ENCODE measurements at regions not wholly inside any gene's neighbourhood (a gene's known extent, or its start where the extent isn't known, plus 50 kb on each side); places are given as distances from the start of the nearest gene placed in this dataset.

DNA sequence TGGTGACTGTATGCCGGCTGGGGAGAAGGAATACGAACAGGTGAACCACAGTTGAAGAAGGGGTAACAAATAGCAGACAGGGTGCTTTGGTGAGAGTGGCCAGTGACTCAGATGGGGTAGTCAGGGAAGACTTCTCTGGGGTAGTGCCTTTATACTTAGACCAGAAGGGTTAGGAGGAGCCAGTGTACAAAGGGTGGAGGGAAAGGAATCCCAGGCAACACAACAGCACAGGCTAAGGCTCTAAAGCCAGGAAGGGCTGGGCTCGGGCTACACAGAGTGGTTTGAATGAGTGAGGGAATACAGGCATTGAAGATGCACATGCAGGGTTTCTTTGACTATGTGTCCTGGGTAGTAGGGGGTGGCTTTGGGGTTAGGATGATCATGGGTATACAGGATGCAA is 70.6 kb upstream of the CXCL14 start:
- TF ChIP-seq, protein P1, sequence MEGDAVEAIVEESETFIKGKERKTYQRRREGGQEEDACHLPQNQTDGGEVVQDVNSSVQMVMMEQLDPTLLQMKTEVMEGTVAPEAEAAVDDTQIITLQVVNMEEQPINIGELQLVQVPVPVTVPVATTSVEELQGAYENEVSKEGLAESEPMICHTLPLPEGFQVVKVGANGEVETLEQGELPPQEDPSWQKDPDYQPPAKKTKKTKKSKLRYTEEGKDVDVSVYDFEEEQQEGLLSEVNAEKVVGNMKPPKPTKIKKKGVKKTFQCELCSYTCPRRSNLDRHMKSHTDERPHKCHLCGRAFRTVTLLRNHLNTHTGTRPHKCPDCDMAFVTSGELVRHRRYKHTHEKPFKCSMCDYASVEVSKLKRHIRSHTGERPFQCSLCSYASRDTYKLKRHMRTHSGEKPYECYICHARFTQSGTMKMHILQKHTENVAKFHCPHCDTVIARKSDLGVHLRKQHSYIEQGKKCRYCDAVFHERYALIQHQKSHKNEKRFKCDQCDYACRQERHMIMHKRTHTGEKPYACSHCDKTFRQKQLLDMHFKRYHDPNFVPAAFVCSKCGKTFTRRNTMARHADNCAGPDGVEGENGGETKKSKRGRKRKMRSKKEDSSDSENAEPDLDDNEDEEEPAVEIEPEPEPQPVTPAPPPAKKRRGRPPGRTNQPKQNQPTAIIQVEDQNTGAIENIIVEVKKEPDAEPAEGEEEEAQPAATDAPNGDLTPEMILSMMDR (IDR thresholded peaks at IDR 0.05; ENCODE audit: poor library complexity, severe bottlenecking), result no peak
- TF ChIP-seq REST (IDR thresholded peaks at IDR 0.05; ENCODE audit: borderline replicate concordance) (no peak), EZH2 (IDR thresholded peaks at IDR 0.05; ENCODE audit: borderline replicate concordance, insufficient read depth, low read length, poor library complexity, severe bottlenecking) (no peak), MXI1 (conservative IDR thresholded peaks at IDR 0.05; ENCODE audit: poor library complexity, severe bottlenecking) (no peak), POLR2AphosphoS5 (IDR thresholded peaks at IDR 0.05) (no peak)

Data from neural cell (in vitro differentiated cells).